NB4 (cell line): ENCODE measurements at regions not wholly inside any gene's neighbourhood (a gene's known extent, or its start where the extent isn't known, plus 50 kb on each side); places are given as distances from the start of the nearest gene placed in this dataset.

Source experiments
- DNase-seq: peaks from one replicate; pipeline ENCODE4 v3.0.0; 2010; ENCODE audit warnings: low read depth
- H3K4me3 ChIP-seq: one replicate; pipeline ENCODE4 v1.5.1; 2011; ENCODE audit warnings: mild to moderate bottlenecking, low read depth, low read length, moderate library complexity
- MYC ChIP-seq: IDR thresholded peaks from 2 replicates; pipeline ENCODE4 v1.6.1; 2011; ENCODE audit warnings: low read depth, low read length
- POLR2A ChIP-seq: IDR thresholded peaks from 2 replicates; pipeline ENCODE4 v1.6.1; 2011; ENCODE audit warnings: mild to moderate bottlenecking; ENCODE audit not compliant: insufficient read length; ENCODE audit errors: extremely low read depth
- TF ChIP-seq, protein P1 (sequence below): IDR thresholded peaks from 2 replicates; pipeline ENCODE4 v1.6.1; 2011; ENCODE audit warnings: low read depth, low read length
- TF ChIP-seq, protein P2 (sequence below): IDR thresholded peaks from one replicate; pipeline ENCODE4 v1.5.1; 2012; ENCODE audit warnings: low read depth, low read length

DNA sequence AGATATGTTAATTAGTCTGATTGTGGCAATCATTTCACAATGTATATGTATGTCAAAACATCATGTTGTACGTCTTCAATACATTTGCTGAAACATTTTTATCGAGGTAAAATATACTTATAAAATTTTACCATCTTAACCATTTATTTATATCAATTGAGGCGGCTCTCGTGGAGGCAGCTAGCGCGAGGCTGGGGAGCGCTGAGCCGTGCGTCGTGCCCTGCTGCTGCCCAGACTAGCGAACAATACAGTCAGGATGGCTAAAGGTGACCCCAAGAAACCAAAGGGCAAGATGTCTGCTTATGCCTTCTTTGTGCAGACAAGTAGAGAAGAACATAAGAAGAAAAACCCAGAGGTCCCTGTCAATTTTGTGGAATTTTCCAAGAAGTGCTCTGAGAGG, 202.5 kb upstream of the PBX1 start:
- no peak for DNase-seq
- TF ChIP-seq POLR2A (no peak), MYC (no peak)
- TF ChIP-seq, protein P1, sequence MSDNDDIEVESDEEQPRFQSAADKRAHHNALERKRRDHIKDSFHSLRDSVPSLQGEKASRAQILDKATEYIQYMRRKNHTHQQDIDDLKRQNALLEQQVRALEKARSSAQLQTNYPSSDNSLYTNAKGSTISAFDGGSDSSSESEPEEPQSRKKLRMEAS: no peak
- TF ChIP-seq, protein P2, sequence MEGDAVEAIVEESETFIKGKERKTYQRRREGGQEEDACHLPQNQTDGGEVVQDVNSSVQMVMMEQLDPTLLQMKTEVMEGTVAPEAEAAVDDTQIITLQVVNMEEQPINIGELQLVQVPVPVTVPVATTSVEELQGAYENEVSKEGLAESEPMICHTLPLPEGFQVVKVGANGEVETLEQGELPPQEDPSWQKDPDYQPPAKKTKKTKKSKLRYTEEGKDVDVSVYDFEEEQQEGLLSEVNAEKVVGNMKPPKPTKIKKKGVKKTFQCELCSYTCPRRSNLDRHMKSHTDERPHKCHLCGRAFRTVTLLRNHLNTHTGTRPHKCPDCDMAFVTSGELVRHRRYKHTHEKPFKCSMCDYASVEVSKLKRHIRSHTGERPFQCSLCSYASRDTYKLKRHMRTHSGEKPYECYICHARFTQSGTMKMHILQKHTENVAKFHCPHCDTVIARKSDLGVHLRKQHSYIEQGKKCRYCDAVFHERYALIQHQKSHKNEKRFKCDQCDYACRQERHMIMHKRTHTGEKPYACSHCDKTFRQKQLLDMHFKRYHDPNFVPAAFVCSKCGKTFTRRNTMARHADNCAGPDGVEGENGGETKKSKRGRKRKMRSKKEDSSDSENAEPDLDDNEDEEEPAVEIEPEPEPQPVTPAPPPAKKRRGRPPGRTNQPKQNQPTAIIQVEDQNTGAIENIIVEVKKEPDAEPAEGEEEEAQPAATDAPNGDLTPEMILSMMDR: no peak
- no peak overlapping the region for H3K4me3 ChIP-seq

DNA sequence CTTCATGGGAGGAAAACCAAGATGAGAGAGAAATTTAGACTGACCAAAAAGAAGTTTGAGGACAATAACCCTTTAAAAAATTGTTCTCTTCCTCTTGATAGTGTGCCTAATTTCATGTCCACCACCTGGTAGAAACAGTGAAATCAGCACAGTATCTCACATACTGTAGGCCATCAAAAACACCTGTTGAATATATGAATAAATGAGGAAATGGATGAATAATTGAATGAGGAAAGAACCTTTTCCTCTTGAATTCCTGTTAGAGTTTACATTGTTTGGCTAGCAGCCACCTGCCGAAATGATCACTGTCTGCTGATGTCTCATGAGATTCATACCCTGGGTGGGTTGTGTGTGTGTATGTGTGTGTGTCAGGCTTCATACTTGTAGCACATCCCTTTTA, 198.7 kb upstream of the PBX1 start:
- TF ChIP-seq POLR2A (no peak), MYC (no peak)
- TF ChIP-seq, protein P1: no peak
- TF ChIP-seq, protein P2: no peak
- H3K4me3 ChIP-seq: no peak overlapping the region
- no peak for DNase-seq

DNA sequence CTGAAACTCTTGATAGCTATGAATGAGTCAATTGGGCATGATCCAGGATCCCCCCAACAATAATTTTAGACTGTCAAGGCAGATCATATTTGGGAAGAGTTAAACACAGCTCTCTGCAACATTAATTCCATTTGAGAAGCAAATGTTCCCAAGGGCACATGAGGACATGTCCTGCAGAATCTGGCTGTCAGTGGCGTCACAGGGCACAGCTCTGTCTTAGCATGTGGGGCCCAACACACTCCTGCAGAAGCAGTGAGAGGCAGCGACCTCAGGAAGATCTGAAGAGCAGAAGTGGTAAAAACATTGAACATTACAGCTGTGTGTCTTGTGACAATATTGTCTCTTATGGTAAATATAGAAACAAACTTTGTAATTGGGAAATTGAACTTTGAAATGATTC, 197.1 kb upstream of the PBX1 start:
- TF ChIP-seq POLR2A (no peak), MYC (no peak)
- TF ChIP-seq, protein P1: no peak
- TF ChIP-seq, protein P2: no peak
- H3K4me3 ChIP-seq: no peak overlapping the region
- DNase-seq: no peak

DNA sequence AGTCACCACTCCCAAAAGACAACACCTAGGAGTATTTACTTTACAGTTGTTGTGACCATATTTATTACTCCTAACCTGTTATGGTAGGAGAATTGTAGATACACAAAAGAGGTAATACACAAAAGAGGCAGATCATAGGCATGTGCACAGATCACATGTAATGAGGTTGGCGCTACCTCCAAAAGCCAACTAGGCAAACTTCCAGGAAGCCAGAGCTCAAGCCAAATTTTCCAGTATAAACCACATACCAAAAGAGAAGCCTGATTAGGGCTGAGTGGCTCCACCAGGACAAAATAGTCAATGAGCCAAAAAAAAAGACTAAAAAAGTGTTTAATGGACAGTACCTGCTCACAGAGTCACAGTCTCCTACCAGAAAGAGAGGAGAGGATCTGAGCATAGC, 195.0 kb upstream of the PBX1 start:
- H3K4me3 ChIP-seq: no peak overlapping the region
- no peak for DNase-seq
- TF ChIP-seq, protein P2: no peak
- TF ChIP-seq POLR2A (no peak), MYC (no peak)
- TF ChIP-seq, protein P1: no peak

DNA sequence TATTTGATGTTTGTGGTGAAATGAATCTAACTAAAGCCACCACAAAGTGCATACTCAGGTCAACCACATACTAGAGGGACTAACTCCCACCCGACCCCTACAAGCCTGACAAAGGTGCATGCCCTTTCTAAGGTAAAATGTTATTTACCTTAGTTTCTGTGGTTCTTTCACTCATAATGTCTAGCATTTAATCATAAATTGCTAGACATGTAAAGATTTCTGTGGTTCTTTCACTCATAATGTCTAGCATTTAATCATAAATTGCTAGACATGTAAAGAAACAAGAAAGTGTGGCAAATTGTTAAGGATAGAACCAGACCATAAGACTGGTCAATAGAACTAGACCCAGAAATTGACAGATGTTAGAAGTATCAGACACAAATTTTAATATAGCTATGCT, 193.0 kb upstream of the PBX1 start:
- TF ChIP-seq, protein P1: no peak
- TF ChIP-seq, protein P2: no peak
- TF ChIP-seq MYC: no peak
- TF ChIP-seq POLR2A: no peak
- DNase-seq: no peak
- H3K4me3 ChIP-seq: no peak overlapping the region
